GM23248 (cell line): ENCODE measurements at regions not wholly inside any gene's neighbourhood (a gene's known extent, or its start where the extent isn't known, plus 50 kb on each side); places are given as distances from the start of the nearest gene placed in this dataset.

Experiments
- EZH2 ChIP-seq: fragments of 200-600 bp; sonication (generic); IDR thresholded peaks from 2 replicates; pipeline ENCODE4 v1.6.1; 2018; ENCODE audit warnings: antibody characterized with exemption, mild to moderate bottlenecking; ENCODE audit not compliant: insufficient read depth, poor library complexity, severe bottlenecking
- EZH2phosphoT487 ChIP-seq: fragments of 200-600 bp; sonication (generic); IDR thresholded peaks from 2 replicates; pipeline ENCODE4 v1.6.1; 2018; ENCODE audit warnings: antibody characterized with exemption, moderate library complexity, mild to moderate bottlenecking, low read depth; ENCODE audit not compliant: insufficient read depth

DNA sequence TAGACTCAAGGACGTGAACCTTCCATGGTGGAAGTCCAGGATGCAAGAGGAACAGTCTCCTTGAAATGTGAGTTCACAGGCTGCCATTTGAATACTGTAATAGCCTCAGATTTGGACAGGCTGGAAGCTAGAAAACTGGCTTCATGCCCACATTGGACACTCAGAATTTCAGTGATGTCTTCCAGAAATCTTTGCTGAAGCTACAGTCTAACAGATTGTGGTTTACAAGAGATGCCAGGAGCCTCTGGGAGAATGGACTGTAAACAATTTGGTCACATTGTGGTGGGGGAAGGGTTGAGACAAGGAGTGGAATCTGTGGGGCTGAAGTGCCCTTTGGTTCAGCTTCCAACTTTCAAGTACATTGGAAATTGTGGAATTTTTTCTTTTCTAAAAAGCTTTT is 252.0 kb upstream of the PROK2 start:
- TF ChIP-seq EZH2, result no peak
- TF ChIP-seq EZH2phosphoT487, result no peak
